GM12878 (cell line): ENCODE measurements at regions not wholly inside any gene's neighbourhood (a gene's known extent, or its start where the extent isn't known, plus 50 kb on each side); places are given as distances from the start of the nearest gene placed in this dataset.

ENCODE experiments used
- ATAC-seq: fragments of 200-7000 bp; cut with Tn5 transposase; 3 replicates; pipeline ENCODE4 v1.9.1; 2020; ENCODE audit warnings: mild to moderate bottlenecking, moderate library complexity
- BruUV-seq: library from RNA; stranded (reverse); fragments of 400-500 nt; replicated peaks from 2 replicates; lab custom pipeline; 2021; lab: Mats Ljungman, UMichigan
- CTCF ChIA-PET: fragments of 300-600 bp; sonication (Branson Sonifier 250); formaldehyde crosslinking; extraction: SDS; loops from one replicate; lab custom pipeline; 2021; ENCODE audit warnings: inconsistent platforms; lab: Yijun Ruan, JAX
- POLR2A ChIA-PET: fragments of 350-600 bp; formaldehyde crosslinking; extraction: SDS; loops from one replicate; lab custom pipeline; 2021; ENCODE audit warnings: inconsistent platforms; lab: Charles Lee
- RAD21 ChIA-PET: fragments of 300-600 bp; sonication (Branson Sonifier 250); formaldehyde crosslinking; loops from one replicate; lab custom pipeline; 2023; ENCODE audit warnings: antibody characterized with exemption; ENCODE audit not compliant: unreplicated experiment; lab: Charles Lee
- SMC1A ChIA-PET: fragments of 300-600 bp; sonication (Branson Sonifier 250); formaldehyde crosslinking; loops from one replicate; lab custom pipeline; 2023; ENCODE audit not compliant: unreplicated experiment, uncharacterized antibody; lab: Charles Lee
- DNase-seq: peaks from one replicate; pipeline ENCODE4 v3.0.0-alpha.2; 2011; ENCODE audit warnings: low read depth, low spot score
- FAIRE-seq: peaks from 3 replicates; lab custom pipeline; 2011; peaks lifted over from hg19 to GRCh38; lab: Jason Lieb, UNC
- H2AFZ ChIP-seq: 2 replicates; pipeline ENCODE4 v1.6.0; 2011; ENCODE audit warnings: low read depth, low read length, control low read depth; ENCODE audit not compliant: control insufficient read depth
- H3K27ac ChIP-seq: 2 replicates; pipeline ENCODE4 v1.5.1; 2011; ENCODE audit warnings: control low read depth; ENCODE audit not compliant: control insufficient read depth, insufficient read depth
- H3K27me3 ChIP-seq, 2 experiments: replicated peaks in 1 of 2; 2 replicates each; pipeline versions ENCODE4 v1.6.0 to v1.6.1; 2011; ENCODE audit warnings: low read length in 1 of 2; ENCODE audit not compliant: control insufficient read depth in 2 of 2, insufficient read depth in 2 of 2
- H3K36me3 ChIP-seq, 2 experiments: 2 replicates each; pipeline ENCODE4 v1.5.1; 2011; ENCODE audit warnings: low read length in 1 of 2; ENCODE audit not compliant: control insufficient read depth in 2 of 2, insufficient read depth in 2 of 2
- H3K4me1 ChIP-seq: 2 replicates; pipeline ENCODE4 v1.6.1; 2011; ENCODE audit warnings: mild to moderate bottlenecking, low read length, moderate library complexity, mixed read lengths; ENCODE audit not compliant: control insufficient read depth, insufficient read depth
- H3K4me2 ChIP-seq: 2 replicates; pipeline ENCODE4 v1.6.0; 2011; ENCODE audit warnings: control low read depth; ENCODE audit not compliant: control insufficient read depth, insufficient read depth
- H3K4me3 ChIP-seq: fragments of 200-600 bp; sonication (generic); 2 replicates; pipeline ENCODE4 v1.5.1; 2016
- H3K79me2 ChIP-seq: 2 replicates; pipeline ENCODE4 v1.6.0; 2011; ENCODE audit warnings: low read length; ENCODE audit not compliant: control insufficient read depth, insufficient read depth
- H3K9ac ChIP-seq: 2 replicates; pipeline ENCODE4 v1.8.0; 2011; ENCODE audit warnings: low read length, control low read depth, mixed read lengths; ENCODE audit not compliant: control insufficient read depth, insufficient read depth
- H3K9me3 ChIP-seq: replicated peaks from 3 replicates; pipeline ENCODE4 v1.5.1; 2011; ENCODE audit warnings: mild to moderate bottlenecking, low read length; ENCODE audit not compliant: control insufficient read depth, insufficient read depth
- H4K20me1 ChIP-seq: 2 replicates; pipeline ENCODE4 v1.6.0; 2011; ENCODE audit not compliant: control insufficient read depth, insufficient read depth
- KLF5 ChIP-seq: fragments of 450-650 bp; IDR thresholded peaks from 2 replicates; pipeline ENCODE4 v1.6.1; 2014; ENCODE audit warnings: mild to moderate bottlenecking; ENCODE audit not compliant: partially characterized antibody
- MXI1 ChIP-seq: fragments of 150-350 bp; IDR thresholded peaks from 2 replicates; pipeline ENCODE4 v1.6.1; 2011; ENCODE audit warnings: low read depth, mild to moderate bottlenecking, inconsistent platforms, low read length, improper control_type of control experiment
- RFX5 ChIP-seq: IDR thresholded peaks from 2 replicates; pipeline ENCODE4 v1.6.1; 2011; ENCODE audit warnings: low read depth, low read length, improper control_type of control experiment
- TCF12 ChIP-seq: IDR thresholded peaks from 2 replicates; pipeline ENCODE4 v1.6.1; 2011; ENCODE audit warnings: low read depth, mild to moderate bottlenecking, low read length
- WGBS: methylation state at CpG from one replicate; pipeline ENCODE4 v1.1.6; 2016; ENCODE audit warnings: low lambda C conversion rate; ENCODE audit not compliant: insufficient replicate concordance, insufficient coverage; ENCODE audit errors: missing lambda C conversion rate; 5-methylcytosine and 5-hydroxymethylcytosine counted together
- in situ Hi-C: fragments of 300-500 bp; cut with MboI; formaldehyde crosslinking; loops from 9 replicates; pipeline ENCODE4 v1.14.3; 2018; ENCODE audit warnings: mixed read lengths
- intact Hi-C: fragments of 100-400 bp; cut with micrococcal nuclease; formaldehyde crosslinking; loops from one replicate; pipeline ENCODE4 v1.14.2; 2022; ENCODE audit not compliant: unreplicated experiment
- TF ChIP-seq, protein P1 (sequence below): IDR thresholded peaks from 2 replicates; pipeline ENCODE4 v1.6.1; 2012; ENCODE audit warnings: low read depth, low read length, improper control_type of control experiment
- TF ChIP-seq, protein P2 (sequence below): fragments of 450-650 bp; IDR thresholded peaks from 2 replicates; pipeline ENCODE4 v1.6.1; 2017; ENCODE audit warnings: mild to moderate bottlenecking, moderate library complexity

DNA sequence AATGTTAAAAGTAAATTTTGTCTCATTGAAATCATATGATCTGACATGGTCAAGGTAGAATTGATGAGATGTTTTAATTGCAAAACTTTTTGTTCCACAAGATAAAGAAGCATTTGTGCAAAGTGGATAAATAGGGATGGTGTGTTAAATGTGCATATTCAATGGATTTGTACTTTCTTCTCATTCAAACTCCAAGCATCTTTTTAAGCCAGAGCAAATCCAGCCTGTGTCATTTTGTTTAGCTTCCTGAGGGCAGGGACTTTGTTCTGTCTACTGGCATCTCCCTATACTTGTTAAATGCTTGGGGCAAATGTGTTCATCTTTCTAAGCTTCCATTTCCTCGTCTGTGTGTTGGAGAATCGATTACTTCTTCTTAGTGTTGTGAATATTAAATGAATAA lies 200.3 kb downstream of the SLIT2 start:
- no peak for FAIRE-seq
- H3K27me3 ChIP-seq: no peaks in the 10 kb centered on the region
- no peak for TF ChIP-seq TCF12
- TF ChIP-seq, protein P1, sequence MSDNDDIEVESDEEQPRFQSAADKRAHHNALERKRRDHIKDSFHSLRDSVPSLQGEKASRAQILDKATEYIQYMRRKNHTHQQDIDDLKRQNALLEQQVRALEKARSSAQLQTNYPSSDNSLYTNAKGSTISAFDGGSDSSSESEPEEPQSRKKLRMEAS: no peak
- no peak for TF ChIP-seq RFX5
- TF ChIP-seq MXI1: no peak
- TF ChIP-seq, protein P2, sequence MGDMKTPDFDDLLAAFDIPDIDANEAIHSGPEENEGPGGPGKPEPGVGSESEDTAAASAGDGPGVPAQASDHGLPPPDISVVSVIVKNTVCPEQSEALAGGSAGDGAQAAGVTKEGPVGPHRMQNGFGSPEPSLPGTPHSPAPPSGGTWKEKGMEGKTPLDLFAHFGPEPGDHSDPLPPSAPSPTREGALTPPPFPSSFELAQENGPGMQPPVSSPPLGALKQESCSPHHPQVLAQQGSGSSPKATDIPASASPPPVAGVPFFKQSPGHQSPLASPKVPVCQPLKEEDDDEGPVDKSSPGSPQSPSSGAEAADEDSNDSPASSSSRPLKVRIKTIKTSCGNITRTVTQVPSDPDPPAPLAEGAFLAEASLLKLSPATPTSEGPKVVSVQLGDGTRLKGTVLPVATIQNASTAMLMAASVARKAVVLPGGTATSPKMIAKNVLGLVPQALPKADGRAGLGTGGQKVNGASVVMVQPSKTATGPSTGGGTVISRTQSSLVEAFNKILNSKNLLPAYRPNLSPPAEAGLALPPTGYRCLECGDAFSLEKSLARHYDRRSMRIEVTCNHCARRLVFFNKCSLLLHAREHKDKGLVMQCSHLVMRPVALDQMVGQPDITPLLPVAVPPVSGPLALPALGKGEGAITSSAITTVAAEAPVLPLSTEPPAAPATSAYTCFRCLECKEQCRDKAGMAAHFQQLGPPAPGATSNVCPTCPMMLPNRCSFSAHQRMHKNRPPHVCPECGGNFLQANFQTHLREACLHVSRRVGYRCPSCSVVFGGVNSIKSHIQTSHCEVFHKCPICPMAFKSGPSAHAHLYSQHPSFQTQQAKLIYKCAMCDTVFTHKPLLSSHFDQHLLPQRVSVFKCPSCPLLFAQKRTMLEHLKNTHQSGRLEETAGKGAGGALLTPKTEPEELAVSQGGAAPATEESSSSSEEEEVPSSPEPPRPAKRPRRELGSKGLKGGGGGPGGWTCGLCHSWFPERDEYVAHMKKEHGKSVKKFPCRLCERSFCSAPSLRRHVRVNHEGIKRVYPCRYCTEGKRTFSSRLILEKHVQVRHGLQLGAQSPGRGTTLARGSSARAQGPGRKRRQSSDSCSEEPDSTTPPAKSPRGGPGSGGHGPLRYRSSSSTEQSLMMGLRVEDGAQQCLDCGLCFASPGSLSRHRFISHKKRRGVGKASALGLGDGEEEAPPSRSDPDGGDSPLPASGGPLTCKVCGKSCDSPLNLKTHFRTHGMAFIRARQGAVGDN: no peak
- TF ChIP-seq KLF5: no peak
- POLR2A ChIA-PET: no interaction called here
- CTCF ChIA-PET: no interaction called here
- in situ Hi-C loops: no loop called here
- no peaks in the 10 kb centered on the region for H4K20me1 ChIP-seq
- SMC1A ChIA-PET: interaction anchor here (0.6 to 1.2 kb wide), 4 partner anchors 9 to 111 kb away, joined by 3 read pairs; no protein-coding TSS in a partner anchor
- RAD21 ChIA-PET: no interaction called here
- no peak for DNase-seq
- no peaks in the 10 kb centered on the region for H3K36me3 ChIP-seq
- no peaks in the 10 kb centered on the region for H3K9me3 ChIP-seq
- H3K79me2 ChIP-seq: no peaks in the 10 kb centered on the region
- no peak overlapping the region for H3K4me2 ChIP-seq
- H3K4me3 ChIP-seq: no peak overlapping the region
- ATAC-seq: no peak
- intact Hi-C loops: no loop called here
- WGBS: 0% methylated on average over 2 of the region's 2 CpGs
- no peak overlapping the region for H3K27ac ChIP-seq
- H2AFZ ChIP-seq: no peak overlapping the region
- no TSS peak for BruUV-seq
- no peaks in the 10 kb centered on the region for H3K4me1 ChIP-seq
- no peak overlapping the region for H3K9ac ChIP-seq
